Psoas muscle (tissue), 7 donors: ENCODE measurements at regions not wholly inside any gene's neighbourhood (a gene's known extent, or its start where the extent isn't known, plus 50 kb on each side); places are given as distances from the start of the nearest gene placed in this dataset.

Experiments used
- ATAC-seq, 4 donors: fragments of 200-7000 bp; cut with Tn5 transposase; one replicate each; pipeline ENCODE4 v1.9.1; 2020; ENCODE audit warnings: moderate library complexity in 3 of 4, mild to moderate bottlenecking in 2 of 4
- DNase-seq, 2 donors: peaks; one replicate each; pipeline ENCODE4 v3.0.0-alpha.2; 2020
- H3K27ac ChIP-seq: fragments of 200-600 bp; one replicate; pipeline ENCODE4 v1.8.0; 2022
- H3K27me3 ChIP-seq, 3 donors: fragments of 200-600 bp in 1 of 3; one replicate each; pipeline versions ENCODE4 v1.6.1 to v1.8.0; 2013 to 2022; ENCODE audit warnings: low read length in 2 of 3, mild to moderate bottlenecking in 2 of 3, moderate library complexity in 1 of 3; ENCODE audit not compliant: insufficient read depth in 3 of 3
- H3K36me3 ChIP-seq, 2 donors: fragments of 200-600 bp in 1 of 2; one replicate each; pipeline versions ENCODE4 v1.6.1 to v1.8.0; 2013 to 2022; ENCODE audit warnings: low read depth in 1 of 2, mild to moderate bottlenecking in 1 of 2, moderate library complexity in 1 of 2; ENCODE audit not compliant: insufficient read depth in 1 of 2
- H3K4me1 ChIP-seq: fragments of 200-600 bp; one replicate; pipeline ENCODE4 v1.8.0; 2022
- H3K4me3 ChIP-seq: fragments of 200-600 bp; one replicate; pipeline ENCODE4 v1.8.0; 2022; ENCODE audit warnings: mild to moderate bottlenecking
- H3K9me3 ChIP-seq: fragments of 200-600 bp; one replicate; pipeline ENCODE4 v1.8.0; 2022
- CTCF ChIP-seq: fragments of 200-600 bp; IDR thresholded peaks from one replicate; pipeline ENCODE4 v1.8.0; 2022; ENCODE audit warnings: antibody characterized with exemption
- WGBS, 3 donors: extraction: QIAGEN DNeasy Blood & Tissue Kit; methylation state at CpG; one replicate each; pipeline versions ENCODE4 v1.1.6 to v1.1.7; 2013; 5-methylcytosine and 5-hydroxymethylcytosine counted together
- intact Hi-C, 2 donors: fragments of 100-400 bp; cut with DNase I; formaldehyde crosslinking; loops; one replicate each; pipeline versions ENCODE4 v1.11.0 to v1.14.2; 2022
- donor health status: healthy with polysubstance abuse.
- donor health status: DM: no; HTN: no; CAD: no; lungs with moderate emphysema.
- donor health status: Bipolar disorder and iron deficiency.
- donor health status: healthy.
- donor health status: DM: yes; HTN: yes; CAD: no.
- donor health status: DM: no; HTN: no; CAD: no.
- donor health status: DM: yes; HTN: yes; CAD: no.

- Histone ChIP-seq H3K27me3 (no peaks in the 10 kb centered on the region), H3K4me1 (peaks cover 25% of the 10 kb centered on the region), H3K4me3 (no peak overlapping the region), H3K36me3 (no peaks in the 10 kb centered on the region), H3K27ac (no peak overlapping the region), H3K9me3 (no peaks in the 10 kb centered on the region)
- TF ChIP-seq CTCF = no peak
- 69 to 79% (median 71%) methylated on average over 4 of the region's 4 CpGs for WGBS, 3 donors
- ATAC-seq (no peak), DNase-seq (no peak)
- intact Hi-C loops = no loop called here
Measured at GRCh38 chr16:48089053-48089792, 66.6 kb downstream of the ABCC12 start.

DNA sequence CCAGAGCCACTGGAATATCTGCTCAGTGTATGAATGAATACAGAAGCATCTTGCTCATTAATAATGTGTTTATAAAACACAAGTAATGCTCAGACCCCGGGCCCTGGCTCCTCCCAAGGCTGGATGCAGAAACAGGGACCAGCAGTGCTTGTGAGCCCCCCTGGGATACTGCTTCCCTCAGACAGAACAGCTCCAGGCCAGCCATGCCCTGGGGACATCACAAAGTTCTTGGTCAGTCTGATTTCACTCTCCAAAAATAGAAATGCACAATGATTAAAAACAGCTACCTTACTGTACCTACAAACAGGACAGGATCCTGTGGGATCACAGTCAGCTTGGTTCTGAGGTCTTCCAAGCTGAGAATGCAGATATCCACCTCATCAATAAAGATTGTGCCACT, 68.2 kb downstream of the ABCC12 start:
- TF ChIP-seq CTCF = no peak
- peaks cover 25% of the 10 kb centered on the region for H3K4me1 ChIP-seq
- H3K27ac ChIP-seq = peak overlapping the region; percentile 42
- 54 to 63% (median 60%) methylated on average over 1 of the region's 1 CpG for WGBS, 3 donors
- DNase-seq = no peak
- H3K4me3 ChIP-seq = no peak overlapping the region
- ATAC-seq = peak in 3 of 4 donors; percentile 56 to 64 (median 61)
- no peaks in the 10 kb centered on the region for H3K36me3 ChIP-seq
- H3K9me3 ChIP-seq = no peaks in the 10 kb centered on the region
- no peaks in the 10 kb centered on the region for H3K27me3 ChIP-seq
- intact Hi-C loops = no loop called here

GRCh38 chr16:48086422-48086821, 69.4 kb downstream of the ABCC12 start:
- H3K9me3 ChIP-seq = no peaks in the 10 kb centered on the region
- H3K4me1 ChIP-seq = peaks cover 25% of the 10 kb centered on the region
- no peak for DNase-seq
- TF ChIP-seq CTCF = no peak
- WGBS, 3 donors = 36 to 53% (median 47%) methylated on average over 2 of the region's 2 CpGs
- H3K27me3 ChIP-seq = no peaks in the 10 kb centered on the region
- H3K4me3 ChIP-seq = no peak overlapping the region
- peak; percentile 79 to 94 (median 87) for ATAC-seq
- H3K27ac ChIP-seq = peak overlapping the region; percentile 42
- H3K36me3 ChIP-seq = no peaks in the 10 kb centered on the region
- intact Hi-C loops = no loop called here

DNA sequence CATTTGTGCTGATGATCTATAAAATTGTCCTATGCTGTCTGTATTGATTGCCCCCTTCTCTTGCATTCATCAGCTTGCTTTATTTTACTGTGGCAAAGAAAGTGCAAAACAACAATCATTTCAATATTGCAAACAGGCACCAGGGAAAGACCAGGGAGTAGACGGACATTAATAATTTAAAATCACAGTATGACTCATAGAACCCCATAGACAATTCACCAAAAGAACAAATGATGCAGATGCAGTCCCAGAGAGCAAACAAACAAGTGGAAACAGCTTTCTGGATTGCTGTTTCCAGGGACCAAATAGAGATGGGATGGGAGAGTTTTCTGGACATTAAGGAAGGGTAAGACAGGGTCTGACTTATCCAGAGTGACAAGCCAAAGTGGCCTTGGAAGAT, 70.1 kb downstream of the ABCC12 start:
- Histone ChIP-seq H3K27me3 (no peaks in the 10 kb centered on the region), H3K36me3 (no peaks in the 10 kb centered on the region), H3K4me1 (peaks cover 25% of the 10 kb centered on the region), H3K4me3 (no peak overlapping the region), H3K9me3 (no peaks in the 10 kb centered on the region), H3K27ac (peak overlapping the region; percentile 42)
- 73 to 79% (median 77%) methylated on average over 1 of the region's 1 CpG for WGBS, 3 donors
- no peak for TF ChIP-seq CTCF
- intact Hi-C loops = no loop called here
- DNase-seq = no peak
- no peak for ATAC-seq

GRCh38 chr16:48084826-48085225, 71.0 kb downstream of the ABCC12 start:
- ATAC-seq (no peak), DNase-seq (no peak)
- H3K9me3 ChIP-seq = no peaks in the 10 kb centered on the region
- H3K4me3 ChIP-seq = no peak overlapping the region
- TF ChIP-seq CTCF = no peak
- H3K36me3 ChIP-seq = no peaks in the 10 kb centered on the region
- H3K27me3 ChIP-seq = no peaks in the 10 kb centered on the region
- intact Hi-C loops = no loop called here
- WGBS, 3 donors = 81 to 90% (median 85%) methylated on average over 7 of the region's 7 CpGs
- peaks cover 25% of the 10 kb centered on the region for H3K4me1 ChIP-seq
- no peak overlapping the region for H3K27ac ChIP-seq
